Mesenchymal stem cell (in vitro differentiated cells and primary cell): ENCODE measurements at regions not wholly inside any gene's neighbourhood (a gene's known extent, or its start where the extent isn't known, plus 50 kb on each side); places are given as distances from the start of the nearest gene placed in this dataset.
"Not testable (repeated sequence)": the region's sequence is repeated elsewhere in the genome, so short reads cannot be mapped to it uniquely, and the experiment has no call there.

Experiments used
- DNase-seq: peaks from one replicate; pipeline ENCODE4 v3.0.0-alpha.2; 2013
- H2AFZ ChIP-seq: one replicate; pipeline ENCODE4 v1.6.1; 2013; ENCODE audit warnings: low read depth, mild to moderate bottlenecking, control low read depth, inconsistent platforms, low read length, moderate library complexity
- H2AK5ac ChIP-seq: 2 replicates; pipeline ENCODE4 v1.6.1; 2013; ENCODE audit warnings: low read length, moderate library complexity, mild to moderate bottlenecking, inconsistent platforms; ENCODE audit not compliant: severe bottlenecking
- H2BK120ac ChIP-seq: one replicate; pipeline ENCODE4 v1.6.1; 2013; ENCODE audit warnings: low read depth, mild to moderate bottlenecking, inconsistent platforms, low read length, moderate library complexity
- H2BK12ac ChIP-seq, 2 experiments: one replicate each; pipeline ENCODE4 v1.6.1; 2013; ENCODE audit warnings: inconsistent platforms in 2 of 2, low read length in 2 of 2, mild to moderate bottlenecking in 2 of 2, moderate library complexity in 2 of 2, control low read depth in 1 of 2
- H2BK15ac ChIP-seq: one replicate; pipeline ENCODE4 v1.6.1; 2013; ENCODE audit warnings: mild to moderate bottlenecking, low read depth, inconsistent platforms; ENCODE audit not compliant: poor library complexity, severe bottlenecking
- H2BK5ac ChIP-seq: 2 replicates; pipeline ENCODE4 v1.6.1; 2013; ENCODE audit warnings: low read depth, mild to moderate bottlenecking, low read length, control low read depth, inconsistent platforms; ENCODE audit not compliant: poor library complexity, severe bottlenecking
- H3K14ac ChIP-seq, 2 experiments: one replicate each; pipeline ENCODE4 v1.6.1; 2013; ENCODE audit warnings: inconsistent platforms in 2 of 2, low read length in 2 of 2, control low read depth in 1 of 2, mild to moderate bottlenecking in 1 of 2, moderate library complexity in 1 of 2
- H3K18ac ChIP-seq, 2 experiments: one replicate each; pipeline ENCODE4 v1.6.1; 2013; ENCODE audit warnings: inconsistent platforms in 2 of 2, low read length in 2 of 2, control low read depth in 1 of 2, low read depth in 1 of 2, mild to moderate bottlenecking in 1 of 2
- H3K23ac ChIP-seq, 2 experiments: one replicate each; pipeline ENCODE4 v1.6.1; 2013; ENCODE audit warnings: inconsistent platforms in 2 of 2, low read length in 2 of 2, mild to moderate bottlenecking in 2 of 2, moderate library complexity in 2 of 2, control low read depth in 1 of 2
- H3K27ac ChIP-seq: 2 replicates; pipeline ENCODE4 v1.5.1; 2013; ENCODE audit warnings: mild to moderate bottlenecking, moderate library complexity, low read length, control low read depth, inconsistent platforms; ENCODE audit not compliant: poor library complexity, severe bottlenecking
- H3K27me3 ChIP-seq, 2 experiments: 2 replicates each; pipeline versions ENCODE4 v1.6.1 to v1.7.0; 2013; ENCODE audit warnings: low read length in 2 of 2, mild to moderate bottlenecking in 2 of 2, moderate library complexity in 2 of 2, control low read depth in 1 of 2, inconsistent platforms in 1 of 2; ENCODE audit not compliant: control insufficient read depth in 1 of 2, insufficient read depth in 1 of 2
- H3K36me3 ChIP-seq, 2 experiments: 2 replicates each; pipeline versions ENCODE4 v1.6.1 to v1.7.0; 2013; ENCODE audit warnings: low read length in 2 of 2, control low read depth in 1 of 2, inconsistent platforms in 1 of 2, low read depth in 1 of 2, mild to moderate bottlenecking in 1 of 2; ENCODE audit not compliant: insufficient read depth in 2 of 2, control insufficient read depth in 1 of 2
- H3K4ac ChIP-seq, 2 experiments: one replicate each; pipeline ENCODE4 v1.6.1; 2013; ENCODE audit warnings: inconsistent platforms in 2 of 2, low read length in 2 of 2, mild to moderate bottlenecking in 2 of 2, moderate library complexity in 2 of 2, control low read depth in 1 of 2, low read depth in 1 of 2
- H3K4me1 ChIP-seq: 2 replicates; pipeline ENCODE4 v1.6.1; 2013; ENCODE audit warnings: low read depth, low read length, control low read depth; ENCODE audit not compliant: control insufficient read depth, insufficient read depth
- H3K4me2 ChIP-seq: 2 replicates; pipeline ENCODE4 v1.6.1; 2013; ENCODE audit warnings: low read length, mild to moderate bottlenecking, inconsistent platforms; ENCODE audit not compliant: poor library complexity, severe bottlenecking
- H3K4me3 ChIP-seq, 2 experiments: 2 replicates each; pipeline versions ENCODE4 v1.5.1 to v1.7.0; 2013; ENCODE audit warnings: low read length in 2 of 2, mild to moderate bottlenecking in 2 of 2, control low read depth in 1 of 2, low read depth in 1 of 2; ENCODE audit not compliant: insufficient read depth in 1 of 2
- H3K79me1 ChIP-seq: replicated peaks from 2 replicates; pipeline ENCODE4 v1.6.1; 2013; ENCODE audit warnings: mild to moderate bottlenecking, control low read depth, low read length, inconsistent platforms; ENCODE audit not compliant: poor library complexity, severe bottlenecking
- H3K9ac ChIP-seq: 2 replicates; pipeline ENCODE4 v1.7.0; 2013; ENCODE audit warnings: mild to moderate bottlenecking, low read length, moderate library complexity
- H3K9me3 ChIP-seq: 2 replicates; pipeline ENCODE4 v1.7.0; 2013; ENCODE audit warnings: mild to moderate bottlenecking, low read length; ENCODE audit not compliant: control insufficient read depth
- H4K8ac ChIP-seq: one replicate; pipeline ENCODE4 v1.6.1; 2013; ENCODE audit warnings: inconsistent platforms, mild to moderate bottlenecking, low read length, moderate library complexity
- H4K91ac ChIP-seq: one replicate; pipeline ENCODE4 v1.6.1; 2013; ENCODE audit warnings: mild to moderate bottlenecking, low read length, inconsistent platforms
- WGBS: methylation state at CpG from one replicate; pipeline ENCODE4 v1.1.7; 2013; ENCODE audit warnings: mixed read lengths; 5-methylcytosine and 5-hydroxymethylcytosine counted together

- WGBS = 92% methylated on average over 2 of the region's 2 CpGs
- Histone ChIP-seq H3K79me1 (no peaks in the 10 kb centered on the region), H3K36me3 (no peaks in the 10 kb centered on the region), H3K4me3 (peak overlapping the region in 1 of 2 experiments; percentile 22), H3K27ac (no peak overlapping the region), H3K18ac (no peak overlapping the region), H3K4ac (no peak overlapping the region), H2BK15ac (no peak overlapping the region), H2AK5ac (no peak overlapping the region), H3K4me1 (no peaks in the 10 kb centered on the region), H3K9me3 (no peaks in the 10 kb centered on the region), H4K91ac (no peak overlapping the region), H2AFZ (peak overlapping the region; percentile 29), H2BK12ac (no peak overlapping the region), H3K27me3 (no peaks in the 10 kb centered on the region), H3K23ac (no peak overlapping the region), H2BK120ac (no peak overlapping the region), H3K14ac (no peak overlapping the region), H3K9ac (peak overlapping the region; percentile 41), H3K4me2 (no peak overlapping the region), H2BK5ac (no peak overlapping the region), H4K8ac (no peak overlapping the region)
- DNase-seq = peak; percentile 17
Observed at GRCh38 chr14:80278293-80279023, 67.2 kb upstream of the DIO2 start.

GRCh38 chr14:80275208-80275850 lies 64.0 kb upstream of the DIO2 start:
- Histone ChIP-seq H3K9me3 (no peaks in the 10 kb centered on the region), H3K14ac (no peak overlapping the region), H2BK12ac (no peak overlapping the region), H2BK5ac (no peak overlapping the region), H3K27me3 (no peaks in the 10 kb centered on the region), H2AFZ (no peak overlapping the region), H4K91ac (no peak overlapping the region), H3K23ac (no peak overlapping the region), H4K8ac (no peak overlapping the region), H3K4me2 (no peak overlapping the region), H2AK5ac (no peak overlapping the region), H2BK15ac (no peak overlapping the region), H3K79me1 (no peaks in the 10 kb centered on the region), H3K9ac (no peak overlapping the region), H3K4me1 (no peaks in the 10 kb centered on the region), H3K36me3 (no peaks in the 10 kb centered on the region), H3K27ac (no peak overlapping the region), H3K18ac (no peak overlapping the region), H2BK120ac (no peak overlapping the region), H3K4ac (no peak overlapping the region), H3K4me3 (no peak overlapping the region)
- WGBS = 90% methylated on average over 2 of the region's 3 CpGs
- peak; percentile 3 for DNase-seq

- not testable (repeated sequence) for DNase-seq, H3K9ac ChIP-seq, H3K23ac ChIP-seq, H3K79me1 ChIP-seq, H3K14ac ChIP-seq, H3K4me1 ChIP-seq, H3K18ac ChIP-seq, H3K36me3 ChIP-seq, H3K4me3 ChIP-seq, H3K4ac ChIP-seq, H3K27me3 ChIP-seq, H4K8ac ChIP-seq, H2BK5ac ChIP-seq, H3K9me3 ChIP-seq, H4K91ac ChIP-seq, H3K27ac ChIP-seq, H2BK15ac ChIP-seq, H3K4me2 ChIP-seq, H2AFZ ChIP-seq, H2BK120ac ChIP-seq, H2BK12ac ChIP-seq, H2AK5ac ChIP-seq
- 93% methylated on average over 2 of the region's 2 CpGs for WGBS
Observed at GRCh38 chr14:80274310-80274709, 63.0 kb upstream of the DIO2 start.

GRCh38 chr14:80271389-80271788 lies 60.1 kb upstream of the DIO2 start:
- DNase-seq = no peak

More at GRCh38 chr14:80271389-80271788, 60.1 kb upstream of the DIO2 start:
- no peaks in the 10 kb centered on the region for H3K36me3 ChIP-seq
- WGBS = 80% methylated on average over 1 of the region's 1 CpG
- no peak overlapping the region for H3K27ac ChIP-seq
- H3K4me1 ChIP-seq = no peaks in the 10 kb centered on the region
- H2AK5ac ChIP-seq = no peak overlapping the region
- H4K91ac ChIP-seq = no peak overlapping the region
- H2AFZ ChIP-seq = no peak overlapping the region
- H3K4ac ChIP-seq = no peak overlapping the region
- no peak overlapping the region for H3K14ac ChIP-seq
- H2BK5ac ChIP-seq = no peak overlapping the region
- H2BK15ac ChIP-seq = no peak overlapping the region
- no peak overlapping the region for H2BK120ac ChIP-seq
- H3K27me3 ChIP-seq = no peaks in the 10 kb centered on the region
- H3K4me3 ChIP-seq = no peak overlapping the region
- no peak overlapping the region for H2BK12ac ChIP-seq
- no peak overlapping the region for H3K9ac ChIP-seq
- no peak overlapping the region for H4K8ac ChIP-seq
- no peak overlapping the region for H3K23ac ChIP-seq
- no peak overlapping the region for H3K18ac ChIP-seq
- H3K9me3 ChIP-seq = no peaks in the 10 kb centered on the region
- no peaks in the 10 kb centered on the region for H3K79me1 ChIP-seq
- no peak overlapping the region for H3K4me2 ChIP-seq
